A673 (cell line): ENCODE measurements at regions not wholly inside any gene's neighbourhood (a gene's known extent, or its start where the extent isn't known, plus 50 kb on each side); places are given as distances from the start of the nearest gene placed in this dataset.

Experiments
- BruUV-seq: library from RNA; stranded (reverse); fragments of 400-500 nt; replicated peaks from 2 replicates; lab custom pipeline; 2021; lab: Mats Ljungman, UMichigan
- CTCF ChIA-PET: fragments of 300-600 bp; sonication (Branson Sonifier 250); formaldehyde crosslinking; loops from one replicate; lab custom pipeline; 2022; ENCODE audit warnings: antibody characterized with exemption; lab: Charles Lee
- POLR2A ChIA-PET: fragments of 300-600 bp; sonication (Branson Sonifier 250); formaldehyde crosslinking; loops from one replicate; lab custom pipeline; 2022; ENCODE audit warnings: antibody characterized with exemption; ENCODE audit not compliant: low non-redundant PET; lab: Charles Lee
- DNase-seq: peaks from one replicate; pipeline ENCODE4 v3.0.0-alpha.2; 2015; ENCODE audit warnings: low spot score
- H3K27ac ChIP-seq: fragments of 200-600 bp; sonication (generic); 2 replicates; pipeline ENCODE4 v1.5.1; 2016; ENCODE audit warnings: mixed run types, low read depth, mild to moderate bottlenecking, mixed read lengths, antibody characterized with exemption, low read length; ENCODE audit not compliant: poor library complexity, severe bottlenecking
- H3K27me3 ChIP-seq: fragments of 200-600 bp; sonication (generic); replicated peaks from 2 replicates; pipeline ENCODE4 v1.6.1; 2017; ENCODE audit warnings: mixed run types, low read depth, mild to moderate bottlenecking, mixed read lengths, antibody characterized with exemption, low read length; ENCODE audit not compliant: insufficient read depth, poor library complexity
- H3K36me3 ChIP-seq: fragments of 200-600 bp; sonication (generic); 2 replicates; pipeline ENCODE4 v1.6.1; 2016; ENCODE audit warnings: mixed run types, mild to moderate bottlenecking, mixed read lengths, antibody characterized with exemption, low read length; ENCODE audit not compliant: insufficient read depth, poor library complexity, severe bottlenecking
- H3K4me1 ChIP-seq: fragments of 200-600 bp; sonication (generic); 2 replicates; pipeline ENCODE4 v1.6.1; 2017; ENCODE audit warnings: mixed run types, mild to moderate bottlenecking, mixed read lengths, antibody characterized with exemption, low read length; ENCODE audit not compliant: insufficient read depth, poor library complexity, severe bottlenecking
- H3K4me3 ChIP-seq: fragments of 200-600 bp; sonication (generic); 2 replicates; pipeline ENCODE4 v1.5.1; 2016; ENCODE audit warnings: low read depth, mixed run types, mild to moderate bottlenecking, mixed read lengths, low read length; ENCODE audit not compliant: poor library complexity, severe bottlenecking
- H3K9me3 ChIP-seq: fragments of 200-600 bp; sonication (generic); 2 replicates; pipeline ENCODE4 v1.6.1; 2016; ENCODE audit warnings: mixed run types, low read depth, mild to moderate bottlenecking, mixed read lengths, antibody characterized with exemption, low read length; ENCODE audit not compliant: poor library complexity, severe bottlenecking
- EZH2 ChIP-seq: fragments of 200-600 bp; sonication (generic); IDR thresholded peaks from 2 replicates; pipeline ENCODE4 v1.6.1; 2017; ENCODE audit warnings: borderline replicate concordance, low read depth, mild to moderate bottlenecking, mixed read lengths, antibody characterized with exemption, low read length; ENCODE audit not compliant: poor library complexity, severe bottlenecking
- intact Hi-C: fragments of 100-400 bp; cut with micrococcal nuclease; formaldehyde crosslinking; loops from one replicate; pipeline ENCODE4 v1.10.0; 2022; ENCODE audit not compliant: unreplicated experiment
- TF ChIP-seq, protein P1 (sequence below): fragments of 300-800, 200-600 bp; sonication (generic); conservative IDR thresholded peaks from 2 replicates; pipeline ENCODE4 v1.5.1; 2017; ENCODE audit warnings: low read depth, mild to moderate bottlenecking, antibody characterized with exemption, low read length, moderate library complexity, mixed read lengths

- Histone ChIP-seq H3K4me1 (no peaks in the 10 kb centered on the region), H3K27ac (no peak overlapping the region), H3K27me3 (no peaks in the 10 kb centered on the region), H3K4me3 (no peak overlapping the region), H3K36me3 (no peaks in the 10 kb centered on the region), H3K9me3 (no peaks in the 10 kb centered on the region)
- CTCF ChIA-PET: no interaction called here
- no TSS peak for BruUV-seq
- TF ChIP-seq EZH2: no peak
- TF ChIP-seq, protein P1, sequence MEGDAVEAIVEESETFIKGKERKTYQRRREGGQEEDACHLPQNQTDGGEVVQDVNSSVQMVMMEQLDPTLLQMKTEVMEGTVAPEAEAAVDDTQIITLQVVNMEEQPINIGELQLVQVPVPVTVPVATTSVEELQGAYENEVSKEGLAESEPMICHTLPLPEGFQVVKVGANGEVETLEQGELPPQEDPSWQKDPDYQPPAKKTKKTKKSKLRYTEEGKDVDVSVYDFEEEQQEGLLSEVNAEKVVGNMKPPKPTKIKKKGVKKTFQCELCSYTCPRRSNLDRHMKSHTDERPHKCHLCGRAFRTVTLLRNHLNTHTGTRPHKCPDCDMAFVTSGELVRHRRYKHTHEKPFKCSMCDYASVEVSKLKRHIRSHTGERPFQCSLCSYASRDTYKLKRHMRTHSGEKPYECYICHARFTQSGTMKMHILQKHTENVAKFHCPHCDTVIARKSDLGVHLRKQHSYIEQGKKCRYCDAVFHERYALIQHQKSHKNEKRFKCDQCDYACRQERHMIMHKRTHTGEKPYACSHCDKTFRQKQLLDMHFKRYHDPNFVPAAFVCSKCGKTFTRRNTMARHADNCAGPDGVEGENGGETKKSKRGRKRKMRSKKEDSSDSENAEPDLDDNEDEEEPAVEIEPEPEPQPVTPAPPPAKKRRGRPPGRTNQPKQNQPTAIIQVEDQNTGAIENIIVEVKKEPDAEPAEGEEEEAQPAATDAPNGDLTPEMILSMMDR: no peak
- POLR2A ChIA-PET: no interaction called here
- no peak for DNase-seq
- intact Hi-C loops: no loop called here
These were observed 1186.8 kb upstream of the CELF4 start for GRCh38 chr18:38752430-38752829.

GRCh38 chr18:38751898-38752297, 1186.3 kb upstream of the CELF4 start:
- H3K36me3 ChIP-seq: no peaks in the 10 kb centered on the region
- no peak overlapping the region for H3K27ac ChIP-seq
- no TSS peak for BruUV-seq
- TF ChIP-seq, protein P1: no peak
- no peak for TF ChIP-seq EZH2
- H3K9me3 ChIP-seq: no peaks in the 10 kb centered on the region
- POLR2A ChIA-PET: no interaction called here
- H3K4me1 ChIP-seq: no peaks in the 10 kb centered on the region
- CTCF ChIA-PET: no interaction called here
- no peak overlapping the region for H3K4me3 ChIP-seq
- DNase-seq: no peak
- intact Hi-C loops: no loop called here
- no peaks in the 10 kb centered on the region for H3K27me3 ChIP-seq

- BruUV-seq: no TSS peak
- intact Hi-C loops: no loop called here
- H3K4me3 ChIP-seq: no peak overlapping the region
- no peak for TF ChIP-seq EZH2
- TF ChIP-seq, protein P1: no peak
- H3K4me1 ChIP-seq: no peaks in the 10 kb centered on the region
- no peak overlapping the region for H3K27ac ChIP-seq
- ChIA-PET POLR2A (no interaction called here), CTCF (no interaction called here)
- no peaks in the 10 kb centered on the region for H3K9me3 ChIP-seq
- DNase-seq: no peak
- no peaks in the 10 kb centered on the region for H3K36me3 ChIP-seq
- H3K27me3 ChIP-seq: no peaks in the 10 kb centered on the region
These were observed 1185.6 kb upstream of the CELF4 start for GRCh38 chr18:38751211-38751610.
